ENCODE measurements at regions not wholly inside any gene's neighbourhood (a gene's known extent, or its start where the extent isn't known, plus 50 kb on each side); places are given as distances from the start of the nearest gene placed in this dataset.

DNA sequence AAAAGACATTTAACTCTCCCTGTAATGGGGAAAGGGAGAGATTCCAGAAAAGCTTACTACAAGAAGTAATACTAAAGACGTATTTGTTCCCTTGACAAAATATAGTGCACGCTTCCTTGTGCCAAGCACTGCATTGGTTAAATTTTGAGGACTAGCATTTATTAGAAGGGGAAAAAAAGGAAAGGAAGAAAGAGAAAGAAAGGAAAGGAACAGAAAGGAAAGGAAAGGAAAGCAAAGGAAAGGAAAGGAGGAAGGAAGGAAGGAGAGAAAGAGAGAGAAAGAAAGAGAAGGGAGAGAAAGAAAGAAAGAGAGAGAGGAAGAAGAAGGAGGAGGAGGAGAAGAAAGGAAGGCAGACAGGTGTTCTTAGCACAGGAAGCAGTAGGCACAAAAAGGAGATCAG is 110.1 kb upstream of the CDH6 start:
- no peak overlapping the region for H3K4me3 Mint-ChIP-seq

DNA sequence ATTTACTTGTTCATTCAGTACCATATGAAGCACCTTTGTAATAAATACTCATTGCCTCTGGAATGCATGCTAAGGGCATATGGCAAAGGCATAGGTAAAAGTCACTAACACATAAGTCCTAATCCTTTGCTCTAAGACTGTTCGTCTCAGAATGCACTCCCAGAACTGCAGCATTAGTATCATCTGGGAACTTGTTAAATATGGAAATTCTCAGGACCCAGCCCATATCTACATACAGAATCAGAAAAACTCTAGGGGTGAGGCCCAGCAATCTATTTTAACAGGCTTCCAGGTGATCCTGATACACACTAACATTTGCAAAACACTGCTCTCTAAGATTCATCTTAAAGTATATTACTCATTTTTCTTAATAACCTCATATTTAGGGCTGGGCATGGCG is 113.8 kb upstream of the CDH6 start:
- H3K4me1 Mint-ChIP-seq (ENCODE audit: low read depth), result no peaks in the 10 kb centered on the region
- peaks cover 10% of the 10 kb centered on the region for H3K9me3 Mint-ChIP-seq
- no peak for ATAC-seq
- no peak overlapping the region for H3K4me3 Mint-ChIP-seq
- DNase-seq, result no peak
- no peaks in the 10 kb centered on the region for H3K27me3 Mint-ChIP-seq (ENCODE audit: low read depth)
- H3K36me3 Mint-ChIP-seq (ENCODE audit: insufficient read depth), result no peaks in the 10 kb centered on the region

More for the DNA sequence above, 110.1 kb upstream of the CDH6 start:
- no peaks in the 10 kb centered on the region for H3K36me3 Mint-ChIP-seq (ENCODE audit: insufficient read depth)
- H3K9me3 Mint-ChIP-seq, result no peaks in the 10 kb centered on the region
- no peak for ATAC-seq
- no peaks in the 10 kb centered on the region for H3K4me1 Mint-ChIP-seq (ENCODE audit: low read depth)
- DNase-seq, result no peak
- no peaks in the 10 kb centered on the region for H3K27me3 Mint-ChIP-seq (ENCODE audit: low read depth)

DNA sequence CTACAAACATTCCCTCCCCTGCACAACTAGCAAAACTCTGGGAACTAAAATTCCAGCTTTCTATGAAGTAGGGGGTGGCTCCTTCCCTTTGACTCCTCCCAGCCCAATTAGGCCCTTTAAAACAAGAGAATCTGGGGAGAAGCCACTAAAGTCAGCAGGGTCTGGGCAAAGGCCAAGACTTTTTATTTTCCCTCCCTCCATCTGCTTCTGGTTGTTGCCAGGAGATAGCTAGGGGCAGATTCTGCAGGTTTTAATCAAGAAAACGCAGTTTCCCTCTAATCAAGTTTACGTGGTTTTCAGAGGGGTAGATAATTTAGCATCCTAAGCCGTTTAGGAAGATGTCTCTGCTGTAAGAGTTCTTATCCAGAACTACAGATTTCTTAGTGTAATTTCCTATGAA is 114.5 kb upstream of the CDH6 start:
- no peaks in the 10 kb centered on the region for H3K4me1 Mint-ChIP-seq (ENCODE audit: low read depth)
- no peaks in the 10 kb centered on the region for H3K27me3 Mint-ChIP-seq (ENCODE audit: low read depth)
- ATAC-seq (no peak), DNase-seq (no peak)
- H3K9me3 Mint-ChIP-seq, result peaks cover 12% of the 10 kb centered on the region
- no peak overlapping the region for H3K4me3 Mint-ChIP-seq
- H3K36me3 Mint-ChIP-seq (ENCODE audit: insufficient read depth), result no peaks in the 10 kb centered on the region

DNA sequence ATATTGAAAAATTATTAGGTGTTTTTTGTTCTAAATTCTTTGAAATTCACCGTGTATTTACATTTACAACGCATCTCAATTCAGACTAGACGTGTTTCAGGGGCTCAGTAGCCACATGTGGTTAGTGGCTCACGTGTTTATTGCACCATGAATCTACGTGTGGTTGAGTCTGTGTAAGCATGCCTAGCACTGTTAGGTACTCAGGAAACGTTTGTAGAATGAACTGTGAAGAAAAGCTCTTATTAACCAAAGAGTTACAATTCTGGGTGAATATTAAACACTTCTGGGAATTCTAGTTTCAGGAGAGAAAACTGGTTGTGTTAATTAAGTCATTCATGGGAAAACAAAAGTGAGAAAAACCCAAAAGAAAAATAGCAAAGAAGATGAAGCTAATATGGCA is 117.5 kb upstream of the CDH6 start:
- Mint-ChIP-seq H3K36me3 (ENCODE audit: insufficient read depth) (no peaks in the 10 kb centered on the region), H3K4me1 (ENCODE audit: low read depth) (no peaks in the 10 kb centered on the region), H3K4me3 (no peak overlapping the region), H3K27me3 (ENCODE audit: low read depth) (no peaks in the 10 kb centered on the region), H3K9me3 (peaks cover 12% of the 10 kb centered on the region)
- DNase-seq (no peak), ATAC-seq (no peak)

DNA sequence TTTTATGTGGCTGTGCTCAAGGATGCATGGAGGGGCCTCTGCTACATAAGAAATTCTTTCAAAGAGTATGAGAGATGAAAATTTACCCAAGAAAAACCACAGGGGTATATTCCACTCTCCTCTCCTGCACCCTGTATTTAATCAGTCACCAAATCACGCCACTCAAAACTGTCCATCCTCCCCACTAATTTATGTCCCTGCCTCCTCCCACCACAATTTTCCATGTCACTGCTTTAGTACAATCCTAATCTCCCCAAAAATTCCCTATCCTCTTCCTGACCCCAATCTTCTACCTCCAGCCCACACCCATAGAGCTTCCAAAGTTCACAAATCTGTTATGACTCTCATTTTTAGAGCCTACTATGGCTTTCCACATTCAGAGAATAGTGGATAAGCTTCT is 125.2 kb upstream of the CDH6 start:
- no peaks in the 10 kb centered on the region for H3K27me3 Mint-ChIP-seq (ENCODE audit: low read depth)
- H3K9me3 Mint-ChIP-seq, result peaks cover 2% of the 10 kb centered on the region
- DNase-seq (no peak), ATAC-seq (no peak)
- H3K4me3 Mint-ChIP-seq, result no peak overlapping the region
- H3K36me3 Mint-ChIP-seq (ENCODE audit: insufficient read depth), result no peaks in the 10 kb centered on the region
- no peaks in the 10 kb centered on the region for H3K4me1 Mint-ChIP-seq (ENCODE audit: low read depth)

DNA sequence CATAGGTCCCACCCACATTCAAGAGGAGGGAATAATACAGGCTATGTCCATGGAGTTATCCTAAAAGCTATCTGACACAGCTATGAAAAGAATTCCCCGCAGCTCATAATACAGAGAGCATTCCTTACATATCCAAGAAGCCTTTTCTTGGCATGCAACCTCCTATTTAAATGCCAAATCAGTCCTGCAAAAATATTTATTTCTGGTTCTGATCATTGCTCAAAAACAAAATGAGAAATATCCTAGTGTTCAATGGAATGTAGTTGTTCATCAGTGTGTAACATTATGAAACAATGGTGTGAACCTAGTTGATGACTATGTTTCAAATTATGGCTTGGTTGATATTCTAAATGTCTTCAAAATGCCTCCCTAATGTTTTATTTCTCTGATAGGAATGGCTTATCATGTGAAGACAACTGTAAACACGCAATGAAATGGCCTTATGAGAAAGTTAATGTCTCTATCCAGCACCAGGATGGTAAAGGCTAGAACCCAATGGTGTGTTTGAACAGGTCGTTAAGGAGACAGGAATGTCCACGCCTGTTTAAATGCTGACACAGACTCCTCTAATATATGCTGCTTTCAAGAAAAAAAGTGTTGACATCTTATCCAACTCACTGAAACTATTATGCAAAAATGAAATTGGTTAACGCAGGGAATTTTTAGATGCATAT is 126.7 kb upstream of the CDH6 start:
- Mint-ChIP-seq H3K27me3 (ENCODE audit: low read depth) (no peaks in the 10 kb centered on the region), H3K36me3 (ENCODE audit: insufficient read depth) (no peaks in the 10 kb centered on the region), H3K9me3 (peaks cover 4% of the 10 kb centered on the region), H3K4me3 (no peak overlapping the region), H3K4me1 (ENCODE audit: low read depth) (no peaks in the 10 kb centered on the region)
- no peak for DNase-seq
- ATAC-seq, result no peak

DNA sequence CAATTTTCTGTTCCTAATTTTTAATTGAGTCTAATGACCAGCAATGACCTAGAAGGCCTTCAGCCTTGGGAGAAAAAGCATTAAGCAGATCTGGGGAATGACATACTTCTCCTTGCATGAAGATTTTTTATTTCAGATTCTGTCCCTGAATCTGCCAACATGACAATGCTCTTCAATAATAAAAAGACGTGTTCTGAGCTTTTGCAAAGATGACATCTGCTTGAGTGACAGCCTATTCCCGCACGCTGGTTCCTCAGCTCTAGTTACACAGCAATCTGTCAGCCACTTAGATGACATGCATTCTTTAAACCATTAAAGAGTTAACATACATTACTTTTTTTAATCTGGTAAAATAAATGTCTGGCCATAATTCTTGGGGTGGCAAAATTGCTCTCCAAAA is 129.3 kb upstream of the CDH6 start:
- Mint-ChIP-seq H3K4me1 (ENCODE audit: low read depth) (no peaks in the 10 kb centered on the region), H3K9me3 (peaks cover 4% of the 10 kb centered on the region), H3K36me3 (ENCODE audit: insufficient read depth) (no peaks in the 10 kb centered on the region), H3K4me3 (no peak overlapping the region), H3K27me3 (ENCODE audit: low read depth) (no peaks in the 10 kb centered on the region)
- no peak for DNase-seq
- ATAC-seq, result no peak

DNA sequence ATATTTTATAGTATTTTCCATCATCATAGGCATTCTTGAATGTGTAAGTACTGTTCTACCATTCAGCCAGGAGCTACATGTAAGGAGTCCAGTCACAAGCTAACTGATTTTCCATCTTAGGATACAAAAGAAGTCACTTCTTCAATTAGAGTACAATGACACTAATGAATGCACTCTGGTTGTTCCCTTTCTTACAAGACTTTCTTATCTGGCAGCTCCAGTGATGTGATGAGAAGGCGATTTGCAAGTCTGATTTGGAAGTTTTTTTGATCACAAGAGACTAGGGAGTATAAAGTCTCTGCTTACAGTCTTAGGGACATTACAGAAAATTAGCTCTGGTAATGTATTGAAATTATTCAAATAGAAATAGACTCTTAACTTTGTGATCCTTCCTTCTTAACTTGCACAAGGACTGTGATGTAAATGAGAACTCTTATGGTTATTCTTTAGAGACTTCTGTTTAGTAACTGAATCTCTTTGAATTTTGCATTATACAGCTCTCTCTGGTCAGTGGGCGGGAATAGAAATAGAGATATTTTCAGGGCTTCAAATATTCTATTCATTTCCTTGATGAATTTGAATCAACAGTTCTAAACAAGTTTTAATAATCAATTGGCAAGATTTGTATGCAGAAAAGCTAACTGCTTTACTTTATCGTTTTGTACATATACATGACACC is 130.4 kb upstream of the CDH6 start:
- DNase-seq (no peak), ATAC-seq (no peak)
- peaks cover 9% of the 10 kb centered on the region for H3K9me3 Mint-ChIP-seq
- no peaks in the 10 kb centered on the region for H3K36me3 Mint-ChIP-seq (ENCODE audit: insufficient read depth)
- no peak overlapping the region for H3K4me3 Mint-ChIP-seq
- no peaks in the 10 kb centered on the region for H3K27me3 Mint-ChIP-seq (ENCODE audit: low read depth)
- no peaks in the 10 kb centered on the region for H3K4me1 Mint-ChIP-seq (ENCODE audit: low read depth)

DNA sequence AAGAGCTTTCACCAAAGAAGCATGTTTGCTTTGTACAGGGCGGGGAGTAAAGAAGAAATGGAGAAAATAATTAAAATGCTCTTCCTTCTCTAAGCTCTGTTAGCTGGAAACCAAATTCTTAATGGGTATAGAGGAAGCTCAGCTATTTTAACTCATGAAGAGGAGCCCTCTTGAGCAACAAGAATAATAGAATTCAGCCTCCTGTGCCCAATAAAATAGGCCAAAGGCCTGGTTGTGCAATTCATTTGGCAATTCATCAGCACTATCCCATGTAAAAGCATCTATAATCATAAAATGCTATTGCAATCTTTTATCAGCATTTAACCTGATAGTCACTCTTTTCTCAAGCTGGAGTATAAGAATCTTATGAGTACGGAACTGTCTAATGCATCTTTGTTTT is 133.6 kb upstream of the CDH6 start:
- Mint-ChIP-seq H3K36me3 (ENCODE audit: insufficient read depth) (no peaks in the 10 kb centered on the region), H3K4me3 (no peak overlapping the region), H3K4me1 (ENCODE audit: low read depth) (no peaks in the 10 kb centered on the region), H3K9me3 (peaks cover 18% of the 10 kb centered on the region), H3K27me3 (ENCODE audit: low read depth) (no peaks in the 10 kb centered on the region)
- DNase-seq, result no peak
- no peak for ATAC-seq

DNA sequence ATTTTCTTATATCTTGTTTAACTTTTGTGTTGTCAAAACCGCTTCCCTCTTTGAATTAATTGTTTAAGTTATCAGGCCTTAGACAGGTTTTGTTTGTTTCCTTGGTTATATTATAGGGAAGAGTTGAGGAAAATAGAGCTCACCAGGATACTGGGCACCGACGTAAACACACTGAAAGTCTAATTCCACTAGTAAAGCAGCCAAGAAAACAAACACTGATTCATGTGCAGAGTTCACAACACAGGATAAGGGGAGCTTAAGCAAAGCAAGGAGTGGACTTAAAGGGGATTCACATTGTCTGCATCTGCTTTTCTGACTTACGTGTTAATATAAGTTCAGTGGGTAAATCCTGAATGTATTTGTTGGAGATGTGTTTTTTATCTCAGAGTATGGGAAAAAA is 139.0 kb upstream of the CDH6 start:
- no peaks in the 10 kb centered on the region for H3K36me3 Mint-ChIP-seq (ENCODE audit: insufficient read depth)
- ATAC-seq, result no peak
- no peaks in the 10 kb centered on the region for H3K27me3 Mint-ChIP-seq (ENCODE audit: low read depth)
- no peak overlapping the region for H3K4me3 Mint-ChIP-seq
- peaks cover 17% of the 10 kb centered on the region for H3K9me3 Mint-ChIP-seq
- no peak for DNase-seq
- H3K4me1 Mint-ChIP-seq (ENCODE audit: low read depth), result no peaks in the 10 kb centered on the region

DNA sequence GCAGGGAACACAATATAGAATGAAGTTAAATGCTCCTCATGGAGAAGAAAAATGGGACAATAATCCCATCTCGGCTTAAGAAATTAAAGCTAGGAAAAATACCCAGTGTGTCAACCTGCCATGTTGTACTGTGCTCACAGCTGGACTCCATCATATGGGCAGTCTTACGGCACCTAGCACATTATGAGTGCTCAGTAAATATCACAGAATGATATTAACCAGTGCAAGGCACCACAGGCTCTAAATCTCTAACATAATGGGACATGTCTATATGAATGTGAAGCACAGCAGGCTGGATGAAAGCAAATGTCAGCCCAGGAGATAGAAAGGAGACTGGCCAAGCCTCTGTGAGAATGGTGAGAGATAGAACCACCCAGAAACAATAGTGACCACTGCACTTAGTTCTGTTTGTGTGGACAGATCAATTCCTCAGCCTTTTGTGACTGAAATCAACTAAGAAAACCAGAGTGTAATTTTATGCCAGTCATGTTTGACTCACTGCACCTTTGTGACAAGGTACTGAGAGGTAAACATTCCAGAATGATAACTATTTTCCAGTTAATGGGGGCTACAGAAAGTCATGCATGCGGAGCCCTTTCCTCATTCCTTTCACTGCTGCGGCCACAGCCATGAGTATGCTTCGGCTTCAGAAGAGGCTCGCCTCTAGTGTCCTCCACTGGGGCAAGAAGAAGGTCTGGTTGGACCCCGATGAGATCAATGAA is 140.4 kb upstream of the CDH6 start:
- H3K4me1 Mint-ChIP-seq (ENCODE audit: low read depth), result no peaks in the 10 kb centered on the region
- no peak for ATAC-seq
- no peak overlapping the region for H3K4me3 Mint-ChIP-seq
- DNase-seq, result no peak
- no peaks in the 10 kb centered on the region for H3K36me3 Mint-ChIP-seq (ENCODE audit: insufficient read depth)
- H3K9me3 Mint-ChIP-seq, result peaks cover 17% of the 10 kb centered on the region
- no peaks in the 10 kb centered on the region for H3K27me3 Mint-ChIP-seq (ENCODE audit: low read depth)

DNA sequence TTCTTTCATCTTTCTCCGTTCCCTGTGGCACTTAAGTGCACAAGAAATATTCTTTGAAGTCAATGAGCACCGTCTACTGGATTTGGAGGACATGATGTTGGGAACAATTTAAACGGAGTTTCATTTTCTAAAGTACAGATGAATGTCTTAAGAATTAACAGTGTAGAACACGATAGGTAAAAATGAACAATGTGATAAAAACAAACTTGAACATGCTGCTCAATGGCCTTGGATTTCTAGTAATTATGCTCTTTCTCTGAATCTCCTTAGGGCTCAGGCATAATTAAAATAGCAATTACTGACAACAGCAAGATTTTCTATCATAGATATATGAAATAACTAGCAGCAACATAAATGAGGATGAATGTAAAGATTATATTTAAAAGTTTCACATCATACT is 142.2 kb upstream of the CDH6 start:
- Mint-ChIP-seq H3K4me1 (ENCODE audit: low read depth) (no peaks in the 10 kb centered on the region), H3K27me3 (ENCODE audit: low read depth) (no peaks in the 10 kb centered on the region), H3K9me3 (peaks cover 17% of the 10 kb centered on the region), H3K4me3 (no peak overlapping the region), H3K36me3 (ENCODE audit: insufficient read depth) (no peaks in the 10 kb centered on the region)
- DNase-seq, result no peak
- ATAC-seq, result no peak

DNA sequence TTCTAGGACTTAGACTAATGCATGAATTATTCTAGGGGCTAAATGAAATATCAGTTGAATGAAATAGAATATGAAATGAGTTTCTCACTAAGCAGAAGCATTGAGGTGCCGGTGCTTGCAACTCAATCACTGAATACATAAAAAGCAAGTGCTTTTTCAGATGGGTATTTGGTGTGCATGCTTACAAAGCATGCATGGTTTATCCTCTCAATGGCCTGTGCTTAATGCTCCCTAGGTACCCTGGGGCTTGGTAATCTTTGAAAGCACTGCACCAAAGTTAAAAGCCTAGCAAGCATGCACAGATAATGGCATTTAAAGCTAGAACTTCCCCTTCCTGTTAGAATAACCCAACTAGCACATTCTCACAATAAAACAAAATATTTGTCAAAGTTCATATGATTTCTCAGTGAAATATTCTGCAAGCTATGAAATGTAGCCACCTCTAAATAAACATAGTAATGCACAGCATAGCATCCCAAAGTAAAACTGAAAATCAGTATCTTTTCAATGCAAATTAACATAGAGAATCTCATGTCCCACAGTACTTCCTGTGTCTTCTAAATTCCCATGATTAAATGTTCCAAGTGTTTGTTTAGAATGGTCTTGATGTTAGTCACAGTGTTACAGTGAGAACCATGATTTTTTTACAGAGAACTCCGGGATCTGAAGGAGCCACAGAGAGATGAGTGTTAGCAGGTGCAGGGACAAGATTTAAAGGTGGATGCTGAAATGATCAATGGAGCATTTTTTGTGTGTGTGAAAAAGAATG is 143.4 kb upstream of the CDH6 start:
- Mint-ChIP-seq H3K27me3 (ENCODE audit: low read depth) (no peaks in the 10 kb centered on the region), H3K4me3 (no peak overlapping the region), H3K4me1 (ENCODE audit: low read depth) (no peaks in the 10 kb centered on the region), H3K9me3 (peaks cover 11% of the 10 kb centered on the region), H3K36me3 (ENCODE audit: insufficient read depth) (no peaks in the 10 kb centered on the region)
- DNase-seq (no peak), ATAC-seq (no peak)

DNA sequence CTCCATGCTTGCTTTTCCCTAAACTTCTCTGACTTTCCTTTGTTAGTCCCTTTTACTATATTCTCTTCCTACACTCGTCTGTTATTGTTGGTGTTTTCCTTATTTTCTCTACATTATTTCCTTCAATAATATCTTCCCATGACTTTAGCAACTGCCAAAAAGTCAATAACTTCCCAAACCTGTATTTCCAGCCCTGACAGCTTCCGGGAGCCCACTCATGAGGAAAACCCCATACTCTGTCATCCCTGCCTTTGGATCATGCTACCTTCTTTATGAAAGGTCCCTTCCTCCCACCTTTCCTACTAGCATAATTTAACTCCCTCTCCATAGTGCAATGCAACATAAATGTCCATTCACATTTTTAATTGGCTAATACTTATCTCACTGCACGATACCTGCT is 144.0 kb upstream of the CDH6 start:
- no peak for DNase-seq
- Mint-ChIP-seq H3K36me3 (ENCODE audit: insufficient read depth) (no peaks in the 10 kb centered on the region), H3K4me1 (ENCODE audit: low read depth) (no peaks in the 10 kb centered on the region), H3K27me3 (ENCODE audit: low read depth) (no peaks in the 10 kb centered on the region), H3K9me3 (peaks cover 11% of the 10 kb centered on the region), H3K4me3 (no peak overlapping the region)
- ATAC-seq, result no peak

Data from activated T-cell treated with anti-CD3 and anti-CD28 coated beads, Interleukin-2, amount 50 U/mL, for 4 hours (primary cell).